Keratinocyte (primary cell): ENCODE measurements at regions not wholly inside any gene's neighbourhood (a gene's known extent, or its start where the extent isn't known, plus 50 kb on each side); places are given as distances from the start of the nearest gene placed in this dataset.

Experiments used
- DNase-seq: peaks from one replicate; pipeline ENCODE4 v3.0.0-alpha.2; 2011; ENCODE audit warnings: low read depth, missing footprints, low spot score
- FAIRE-seq: peaks from 2 replicates; lab custom pipeline; 2011; peaks lifted over from hg19 to GRCh38; lab: Jason Lieb, UNC
- H2AFZ ChIP-seq: 2 replicates; pipeline ENCODE4 v1.6.0; 2012; ENCODE audit warnings: low read length, control low read depth, inconsistent platforms; ENCODE audit not compliant: control insufficient read depth
- H3K27ac ChIP-seq: 2 replicates; pipeline ENCODE4 v1.5.1; 2011; ENCODE audit warnings: low read length; ENCODE audit not compliant: control insufficient read depth, insufficient read depth
- H3K27me3 ChIP-seq: 3 replicates; pipeline ENCODE4 v1.6.0; 2011; ENCODE audit warnings: low read length; ENCODE audit not compliant: control insufficient read depth, insufficient read depth; ENCODE audit errors: extremely low read depth
- H3K36me3 ChIP-seq, 2 experiments: 2 replicates in 1 of 2; 3 replicates in 1 of 2; pipeline ENCODE4 v1.5.1; 2011; ENCODE audit warnings: low read length in 2 of 2, mild to moderate bottlenecking in 1 of 2; ENCODE audit not compliant: control insufficient read depth in 2 of 2, insufficient read depth in 2 of 2; ENCODE audit errors: extremely low read depth in 1 of 2
- H3K4me1 ChIP-seq: 3 replicates; pipeline ENCODE4 v1.5.1; 2011; ENCODE audit warnings: low read length; ENCODE audit not compliant: control insufficient read depth, insufficient read depth; ENCODE audit errors: extremely low read depth
- H3K4me2 ChIP-seq: 3 replicates; pipeline ENCODE4 v1.6.0; 2011; ENCODE audit warnings: low read depth, low read length; ENCODE audit not compliant: control insufficient read depth, insufficient read depth; ENCODE audit errors: extremely low read depth
- H3K4me3 ChIP-seq, 3 experiments: fragments of 200-600 bp in 1 of 3; sonication (generic) in 1 of 3; 2 replicates in 2 of 3; 3 replicates in 1 of 3; pipeline ENCODE4 v1.5.1; 2011 to 2016; ENCODE audit warnings: low read length in 3 of 3, mild to moderate bottlenecking in 3 of 3, control low read depth in 2 of 3, inconsistent platforms in 1 of 3, low read depth in 1 of 3, mixed read lengths in 1 of 3, mixed run types in 1 of 3, moderate library complexity in 1 of 3; ENCODE audit not compliant: control insufficient read depth in 2 of 3, insufficient read depth in 2 of 3; ENCODE audit errors: extremely low read depth in 1 of 3
- H3K79me2 ChIP-seq: 2 replicates; pipeline ENCODE4 v1.6.0; 2012; ENCODE audit warnings: low read length; ENCODE audit not compliant: control insufficient read depth, insufficient read depth
- H3K9ac ChIP-seq: 3 replicates; pipeline ENCODE4 v1.6.0; 2011; ENCODE audit warnings: low read length; ENCODE audit not compliant: control insufficient read depth, insufficient read depth; ENCODE audit errors: extremely low read depth
- H3K9me1 ChIP-seq: 3 replicates; pipeline ENCODE4 v1.6.0; 2011; ENCODE audit warnings: low read length; ENCODE audit not compliant: control insufficient read depth, insufficient read depth; ENCODE audit errors: extremely low read depth
- H3K9me3 ChIP-seq: 2 replicates; pipeline ENCODE4 v1.5.1; 2012; ENCODE audit warnings: low read depth, low read length; ENCODE audit not compliant: control insufficient read depth
- H4K20me1 ChIP-seq: 3 replicates; pipeline ENCODE4 v1.6.0; 2011; ENCODE audit warnings: low read length; ENCODE audit not compliant: control insufficient read depth, insufficient read depth; ENCODE audit errors: extremely low read depth
- EZH2 ChIP-seq: IDR thresholded peaks from one replicate; pipeline ENCODE4 v1.6.1; 2012; ENCODE audit warnings: inconsistent platforms, mild to moderate bottlenecking, low read length, moderate library complexity
- dilution Hi-C: fragments of 300-500 bp; cut with MboI; formaldehyde crosslinking; loops from one replicate; pipeline ENCODE4 v1.7.0; 2020; ENCODE audit warnings: low sequenced_read_pairs; ENCODE audit not compliant: extremely low pct_ligation_motif_present
- TF ChIP-seq, protein P1 (sequence below), 3 experiments: IDR thresholded peaks in 1 of 3; conservative IDR thresholded peaks in 1 of 3; optimal IDR thresholded peaks in 1 of 3; 2 replicates in 2 of 3; 3 replicates in 1 of 3; pipeline versions ENCODE3 to v1.5.1; 2011; ENCODE audit warnings: low read length in 3 of 3, mild to moderate bottlenecking in 3 of 3, moderate library complexity in 2 of 3, control low read depth in 1 of 3, inconsistent platforms in 1 of 3; ENCODE audit not compliant: insufficient read depth in 2 of 3; ENCODE audit errors: extremely low read depth in 1 of 3

DNA sequence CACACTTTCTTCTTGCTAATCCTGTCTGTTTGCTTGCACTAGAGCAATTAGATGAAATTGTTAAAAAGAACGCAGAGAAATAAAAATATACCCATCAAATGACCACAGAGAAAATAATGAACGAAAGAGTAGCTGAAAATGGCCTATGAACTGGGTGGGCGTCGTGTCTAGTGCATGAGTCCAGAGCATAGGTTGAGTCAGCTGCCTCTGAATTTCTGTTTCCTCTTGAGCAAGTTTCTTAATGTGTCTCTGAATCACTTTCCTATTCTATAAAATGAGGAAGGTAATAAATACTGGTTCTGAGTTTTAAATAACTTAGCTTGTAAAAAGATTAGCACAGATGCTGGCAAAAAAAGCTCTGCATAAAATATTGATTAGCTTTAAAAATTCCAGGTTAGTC is 75.0 kb downstream of the POM121L12 start:
- Histone ChIP-seq H3K4me2 (no peak overlapping the region), H3K9me1 (no peaks in the 10 kb centered on the region), H3K36me3 (no peaks in the 10 kb centered on the region), H2AFZ (no peak overlapping the region), H3K79me2 (no peaks in the 10 kb centered on the region), H4K20me1 (no peaks in the 10 kb centered on the region), H3K9ac (no peak overlapping the region), H3K27ac (no peak overlapping the region), H3K4me1 (no peaks in the 10 kb centered on the region), H3K9me3 (no peaks in the 10 kb centered on the region), H3K27me3 (no peaks in the 10 kb centered on the region), H3K4me3 (no peak overlapping the region)
- TF ChIP-seq EZH2 = no peak
- TF ChIP-seq, protein P1, sequence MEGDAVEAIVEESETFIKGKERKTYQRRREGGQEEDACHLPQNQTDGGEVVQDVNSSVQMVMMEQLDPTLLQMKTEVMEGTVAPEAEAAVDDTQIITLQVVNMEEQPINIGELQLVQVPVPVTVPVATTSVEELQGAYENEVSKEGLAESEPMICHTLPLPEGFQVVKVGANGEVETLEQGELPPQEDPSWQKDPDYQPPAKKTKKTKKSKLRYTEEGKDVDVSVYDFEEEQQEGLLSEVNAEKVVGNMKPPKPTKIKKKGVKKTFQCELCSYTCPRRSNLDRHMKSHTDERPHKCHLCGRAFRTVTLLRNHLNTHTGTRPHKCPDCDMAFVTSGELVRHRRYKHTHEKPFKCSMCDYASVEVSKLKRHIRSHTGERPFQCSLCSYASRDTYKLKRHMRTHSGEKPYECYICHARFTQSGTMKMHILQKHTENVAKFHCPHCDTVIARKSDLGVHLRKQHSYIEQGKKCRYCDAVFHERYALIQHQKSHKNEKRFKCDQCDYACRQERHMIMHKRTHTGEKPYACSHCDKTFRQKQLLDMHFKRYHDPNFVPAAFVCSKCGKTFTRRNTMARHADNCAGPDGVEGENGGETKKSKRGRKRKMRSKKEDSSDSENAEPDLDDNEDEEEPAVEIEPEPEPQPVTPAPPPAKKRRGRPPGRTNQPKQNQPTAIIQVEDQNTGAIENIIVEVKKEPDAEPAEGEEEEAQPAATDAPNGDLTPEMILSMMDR (optimal IDR thresholded peaks at IDR 0.05 in 1 of 3, IDR thresholded peaks at IDR 0.05 in 1 of 3, conservative IDR thresholded peaks at IDR 0.05 in 1 of 3; ENCODE audit: extremely low read depth in 1 of 3, insufficient read depth in 2 of 3, low read length in 3 of 3) = no peak
- DNase-seq (no peak), FAIRE-seq (no peak)
- dilution Hi-C loops = no loop called here

DNA sequence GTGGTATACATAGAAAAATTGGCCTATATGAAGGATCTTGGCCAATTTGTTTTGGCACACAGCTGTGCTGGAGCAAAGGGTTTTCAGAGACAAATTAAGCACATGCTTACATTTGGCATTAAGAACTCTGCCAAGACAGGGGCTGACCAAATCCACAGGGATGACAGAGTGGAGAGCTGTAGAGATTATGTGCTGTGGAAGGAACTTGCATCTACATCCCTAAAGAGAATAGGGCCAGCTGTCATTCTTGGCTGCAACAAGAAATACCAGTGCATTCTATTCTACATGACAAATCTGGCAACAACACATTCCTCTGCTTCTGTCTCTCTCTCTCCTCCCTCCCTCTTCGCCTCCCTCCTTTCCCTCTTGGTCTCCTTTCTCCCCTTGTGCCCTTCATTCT is 75.6 kb downstream of the POM121L12 start:
- Histone ChIP-seq H3K27me3 (no peaks in the 10 kb centered on the region), H3K9me3 (no peaks in the 10 kb centered on the region), H4K20me1 (no peaks in the 10 kb centered on the region), H3K9ac (no peak overlapping the region), H2AFZ (no peak overlapping the region), H3K4me1 (no peaks in the 10 kb centered on the region), H3K27ac (no peak overlapping the region), H3K79me2 (no peaks in the 10 kb centered on the region), H3K4me3 (no peak overlapping the region), H3K36me3 (no peaks in the 10 kb centered on the region), H3K9me1 (no peaks in the 10 kb centered on the region), H3K4me2 (no peak overlapping the region)
- TF ChIP-seq, protein P1 (optimal IDR thresholded peaks at IDR 0.05 in 1 of 3, IDR thresholded peaks at IDR 0.05 in 1 of 3, conservative IDR thresholded peaks at IDR 0.05 in 1 of 3; ENCODE audit: extremely low read depth in 1 of 3, insufficient read depth in 2 of 3, low read length in 3 of 3) = no peak
- no peak for TF ChIP-seq EZH2
- dilution Hi-C loops = no loop called here
- FAIRE-seq (no peak), DNase-seq (no peak)
